Trophoblast cell (in vitro differentiated cells and primary cell): ENCODE measurements at regions not wholly inside any gene's neighbourhood (a gene's known extent, or its start where the extent isn't known, plus 50 kb on each side); places are given as distances from the start of the nearest gene placed in this dataset.

Source experiments
- DNase-seq, 2 donors: peaks; one replicate each; pipeline ENCODE4 v3.0.0-alpha.2; 2016
- H2AFZ ChIP-seq: 2 replicates; pipeline ENCODE4 v1.6.1; 2013; ENCODE audit warnings: low read length, moderate library complexity, mild to moderate bottlenecking; ENCODE audit not compliant: insufficient read depth, poor library complexity
- H2AK5ac ChIP-seq: 2 replicates; pipeline ENCODE4 v1.6.1; 2013; ENCODE audit warnings: mild to moderate bottlenecking, low read length
- H2BK120ac ChIP-seq: 2 replicates; pipeline ENCODE4 v1.6.1; 2013; ENCODE audit warnings: low read length, mild to moderate bottlenecking, moderate library complexity; ENCODE audit not compliant: insufficient read depth, poor library complexity
- H2BK12ac ChIP-seq: 2 replicates; pipeline ENCODE4 v1.6.1; 2013; ENCODE audit warnings: mild to moderate bottlenecking, low read length, moderate library complexity
- H2BK5ac ChIP-seq: 2 replicates; pipeline ENCODE4 v1.6.1; 2013; ENCODE audit warnings: low read length, low read depth, moderate library complexity, mild to moderate bottlenecking; ENCODE audit not compliant: poor library complexity
- H3K14ac ChIP-seq: 2 replicates; pipeline ENCODE4 v1.6.1; 2013; ENCODE audit warnings: mild to moderate bottlenecking, low read length
- H3K18ac ChIP-seq: 2 replicates; pipeline ENCODE4 v1.6.1; 2013; ENCODE audit warnings: mild to moderate bottlenecking, low read length
- H3K23ac ChIP-seq: 2 replicates; pipeline ENCODE4 v1.6.1; 2013; ENCODE audit warnings: low read length
- H3K27ac ChIP-seq: 2 replicates; pipeline ENCODE4 v1.5.1; 2013; ENCODE audit warnings: low read depth, mild to moderate bottlenecking, inconsistent platforms, low read length, moderate library complexity
- H3K27me3 ChIP-seq: 2 replicates; pipeline ENCODE4 v1.6.1; 2013; ENCODE audit warnings: inconsistent platforms, mild to moderate bottlenecking, low read length, moderate library complexity; ENCODE audit not compliant: insufficient read depth
- H3K36me3 ChIP-seq, 2 experiments: 1 replicate in 1 of 2; 2 replicates in 1 of 2; pipeline ENCODE4 v1.6.1; 2013; ENCODE audit warnings: low read length in 2 of 2, mild to moderate bottlenecking in 2 of 2, moderate library complexity in 1 of 2; ENCODE audit not compliant: insufficient read depth in 2 of 2, control insufficient read depth in 1 of 2
- H3K4ac ChIP-seq: 2 replicates; pipeline ENCODE4 v1.6.1; 2013; ENCODE audit warnings: low read depth, mild to moderate bottlenecking, low read length, moderate library complexity
- H3K4me1 ChIP-seq, 2 experiments: 1 replicate in 1 of 2; 2 replicates in 1 of 2; pipeline ENCODE4 v1.6.1; 2013; ENCODE audit warnings: low read length in 2 of 2, mild to moderate bottlenecking in 2 of 2, moderate library complexity in 1 of 2; ENCODE audit not compliant: insufficient read depth in 2 of 2, control insufficient read depth in 1 of 2
- H3K4me2 ChIP-seq: 2 replicates; pipeline ENCODE4 v1.6.1; 2013; ENCODE audit warnings: inconsistent platforms, mild to moderate bottlenecking, low read length, moderate library complexity
- H3K4me3 ChIP-seq: 2 replicates; pipeline ENCODE4 v1.5.1; 2013; ENCODE audit warnings: mild to moderate bottlenecking, low read depth, low read length, inconsistent platforms
- H3K79me1 ChIP-seq: one replicate; pipeline ENCODE4 v1.6.1; 2013; ENCODE audit warnings: low read length
- H3K79me2 ChIP-seq: 2 replicates; pipeline ENCODE4 v1.6.1; 2013; ENCODE audit warnings: low read length, mild to moderate bottlenecking; ENCODE audit not compliant: control insufficient read depth, insufficient read depth, poor library complexity
- H3K9ac ChIP-seq: 2 replicates; pipeline ENCODE4 v1.6.1; 2013; ENCODE audit warnings: mild to moderate bottlenecking, low read length
- H3K9me3 ChIP-seq: 2 replicates; pipeline ENCODE4 v1.6.1; 2013; ENCODE audit warnings: low read depth, mild to moderate bottlenecking, control low read depth, inconsistent platforms, low read length; ENCODE audit not compliant: insufficient read depth
- H4K12ac ChIP-seq: 2 replicates; pipeline ENCODE4 v1.6.1; 2013; ENCODE audit warnings: low read depth, mild to moderate bottlenecking, low read length, moderate library complexity
- H4K8ac ChIP-seq: 2 replicates; pipeline ENCODE4 v1.6.1; 2013; ENCODE audit warnings: low read depth, mild to moderate bottlenecking, low read length, moderate library complexity
- H4K91ac ChIP-seq: one replicate; pipeline ENCODE4 v1.6.1; 2013; ENCODE audit warnings: low read depth, mild to moderate bottlenecking, low read length, moderate library complexity
- WGBS: extraction: QIAGEN DNeasy Blood & Tissue Kit; methylation state at CpG from one replicate; pipeline ENCODE4 v1.1.7; 2013; ENCODE audit warnings: missing lambda C conversion rate; ENCODE audit not compliant: insufficient read length, insufficient coverage; ENCODE audit errors: extremely low coverage; 5-methylcytosine and 5-hydroxymethylcytosine counted together

DNA sequence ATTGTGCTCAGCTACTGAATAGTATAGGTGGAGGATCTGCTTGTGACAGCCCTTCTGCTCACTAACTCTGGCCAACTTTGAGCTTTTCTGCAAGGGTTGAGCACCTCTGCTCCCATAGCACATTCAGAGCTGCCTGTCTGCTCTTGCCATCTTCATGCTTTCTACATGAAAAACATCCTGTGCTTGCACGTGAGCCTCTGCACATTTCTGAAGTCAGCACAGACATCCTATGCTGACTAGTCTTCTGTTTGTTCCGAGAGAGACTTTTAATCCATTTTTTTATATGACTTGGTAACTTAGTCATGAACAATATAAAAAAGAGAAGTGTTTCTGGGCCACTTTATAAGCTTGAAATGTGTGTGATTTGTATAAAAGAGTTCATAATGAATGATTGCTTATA is 969.3 kb downstream of the TMTC2 start:
- H2BK120ac ChIP-seq = no peak overlapping the region
- H3K27me3 ChIP-seq = no peaks in the 10 kb centered on the region
- no peak overlapping the region for H4K91ac ChIP-seq
- H3K4ac ChIP-seq = no peak overlapping the region
- H3K4me1 ChIP-seq = no peaks in the 10 kb centered on the region
- no peak overlapping the region for H2BK12ac ChIP-seq
- H4K8ac ChIP-seq = no peak overlapping the region
- no peak overlapping the region for H3K4me3 ChIP-seq
- H3K4me2 ChIP-seq = no peak overlapping the region
- H3K27ac ChIP-seq = no peak overlapping the region
- H4K12ac ChIP-seq = no peak overlapping the region
- DNase-seq = no peak
- no peaks in the 10 kb centered on the region for H3K79me2 ChIP-seq
- no peak overlapping the region for H2BK5ac ChIP-seq
- H3K9ac ChIP-seq = no peak overlapping the region
- no CpG with 5 or more reads among the region's 2 CpGs for WGBS
- H3K36me3 ChIP-seq = no peaks in the 10 kb centered on the region
- H3K18ac ChIP-seq = no peak overlapping the region
- no peaks in the 10 kb centered on the region for H3K79me1 ChIP-seq
- H2AK5ac ChIP-seq = no peak overlapping the region
- no peak overlapping the region for H2AFZ ChIP-seq
- no peak overlapping the region for H3K23ac ChIP-seq
- H3K14ac ChIP-seq = no peak overlapping the region
- no peaks in the 10 kb centered on the region for H3K9me3 ChIP-seq

DNA sequence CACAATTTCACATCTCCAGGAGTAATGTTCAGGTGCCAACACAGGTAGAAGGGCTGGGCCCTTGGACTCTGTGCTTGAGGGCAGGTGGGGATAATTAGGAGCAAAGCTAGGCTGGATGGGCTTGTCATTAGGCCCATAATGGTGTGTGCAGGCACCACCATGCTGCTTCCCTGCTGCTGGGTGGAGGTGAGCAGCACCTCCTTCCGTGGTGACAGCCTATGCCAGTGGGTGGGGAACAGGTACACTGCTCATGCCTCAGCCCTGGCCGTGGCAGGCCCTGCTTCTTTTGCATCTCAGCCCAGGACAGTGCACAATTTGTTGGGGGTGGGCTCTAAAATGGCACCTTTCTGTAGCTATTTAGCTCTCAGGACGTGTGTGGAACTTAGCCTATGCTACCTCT is 955.5 kb downstream of the TMTC2 start:
- no peaks in the 10 kb centered on the region for H3K79me2 ChIP-seq
- H3K36me3 ChIP-seq = no peaks in the 10 kb centered on the region
- H4K8ac ChIP-seq = no peak overlapping the region
- no peak overlapping the region for H3K4ac ChIP-seq
- H3K4me2 ChIP-seq = no peak overlapping the region
- H2AK5ac ChIP-seq = no peak overlapping the region
- H3K79me1 ChIP-seq = no peaks in the 10 kb centered on the region
- H3K4me1 ChIP-seq = no peaks in the 10 kb centered on the region
- no peak overlapping the region for H3K18ac ChIP-seq
- H2AFZ ChIP-seq = no peak overlapping the region
- no peak overlapping the region for H3K27ac ChIP-seq
- H3K23ac ChIP-seq = no peak overlapping the region
- H2BK5ac ChIP-seq = no peak overlapping the region
- H2BK12ac ChIP-seq = no peak overlapping the region
- no peak overlapping the region for H4K91ac ChIP-seq
- no peak for DNase-seq
- peaks cover 5% of the 10 kb centered on the region for H3K9me3 ChIP-seq
- H3K9ac ChIP-seq = no peak overlapping the region
- H4K12ac ChIP-seq = no peak overlapping the region
- no peaks in the 10 kb centered on the region for H3K27me3 ChIP-seq
- no peak overlapping the region for H3K14ac ChIP-seq
- no CpG with 5 or more reads among the region's 3 CpGs for WGBS
- peak overlapping the region; percentile 14 for H3K4me3 ChIP-seq
- no peak overlapping the region for H2BK120ac ChIP-seq

- no peak overlapping the region for H3K9ac ChIP-seq
- no peak overlapping the region for H2AFZ ChIP-seq
- no peak overlapping the region for H3K4me2 ChIP-seq
- no peak overlapping the region for H2BK5ac ChIP-seq
- H2AK5ac ChIP-seq = no peak overlapping the region
- H3K79me1 ChIP-seq = no peaks in the 10 kb centered on the region
- no peak overlapping the region for H4K8ac ChIP-seq
- H3K4me3 ChIP-seq = no peak overlapping the region
- H4K12ac ChIP-seq = no peak overlapping the region
- H3K14ac ChIP-seq = no peak overlapping the region
- H3K9me3 ChIP-seq = peaks cover 5% of the 10 kb centered on the region
- no peak overlapping the region for H3K18ac ChIP-seq
- DNase-seq = peak; percentile 3 to 10
- H2BK120ac ChIP-seq = no peak overlapping the region
- WGBS = no CpG with 5 or more reads among the region's 3 CpGs
- H4K91ac ChIP-seq = no peak overlapping the region
- H3K27ac ChIP-seq = no peak overlapping the region
- no peaks in the 10 kb centered on the region for H3K79me2 ChIP-seq
- no peaks in the 10 kb centered on the region for H3K27me3 ChIP-seq
- H3K36me3 ChIP-seq = no peaks in the 10 kb centered on the region
- H3K23ac ChIP-seq = no peak overlapping the region
- no peak overlapping the region for H3K4ac ChIP-seq
- no peak overlapping the region for H2BK12ac ChIP-seq
- no peaks in the 10 kb centered on the region for H3K4me1 ChIP-seq
These were observed 955.1 kb downstream of the TMTC2 start for GRCh38 chr12:83641789-83642188.

GRCh38 chr12:83634726-83635267 is 948.1 kb downstream of the TMTC2 start:
- WGBS = no CpG with 5 or more reads among the region's 4 CpGs
- no peak overlapping the region for H2AK5ac ChIP-seq
- no peak overlapping the region for H3K18ac ChIP-seq

More at GRCh38 chr12:83634726-83635267, 948.1 kb downstream of the TMTC2 start:
- DNase-seq = peak; percentile 25 to 84
- H3K4ac ChIP-seq = no peak overlapping the region
- H3K79me2 ChIP-seq = no peaks in the 10 kb centered on the region
- no peaks in the 10 kb centered on the region for H3K79me1 ChIP-seq
- no peak overlapping the region for H3K14ac ChIP-seq
- no peak overlapping the region for H2BK5ac ChIP-seq
- H3K27ac ChIP-seq = no peak overlapping the region
- H4K8ac ChIP-seq = no peak overlapping the region
- H2AFZ ChIP-seq = no peak overlapping the region
- H2BK12ac ChIP-seq = no peak overlapping the region
- H3K4me3 ChIP-seq = no peak overlapping the region
- H3K9ac ChIP-seq = no peak overlapping the region
- H4K91ac ChIP-seq = no peak overlapping the region
- no peak overlapping the region for H3K4me2 ChIP-seq
- H3K36me3 ChIP-seq = no peaks in the 10 kb centered on the region
- H3K9me3 ChIP-seq = no peaks in the 10 kb centered on the region
- no peaks in the 10 kb centered on the region for H3K4me1 ChIP-seq
- no peak overlapping the region for H4K12ac ChIP-seq
- H3K23ac ChIP-seq = no peak overlapping the region
- no peaks in the 10 kb centered on the region for H3K27me3 ChIP-seq
- H2BK120ac ChIP-seq = no peak overlapping the region
